Upper lobe of left lung (tissue), 6 donors: ENCODE measurements at regions not wholly inside any gene's neighbourhood (a gene's known extent, or its start where the extent isn't known, plus 50 kb on each side); places are given as distances from the start of the nearest gene placed in this dataset.

Source experiments
- ATAC-seq, 2 donors: fragments of 200-7000 bp; cut with Tn5 transposase; one replicate each; pipeline ENCODE4 v1.9.1; 2022; ENCODE audit warnings: mild to moderate bottlenecking in 2 of 2, moderate library complexity in 2 of 2; ENCODE audit not compliant: low FRiP score in 2 of 2
- DNase-seq, 2 donors: peaks; one replicate each; pipeline ENCODE4 v3.0.0-alpha.2; 2019 to 2020
- H3K27ac ChIP-seq, 4 donors: fragments of 200-600 bp; sonication (generic); one replicate each; pipeline ENCODE4 v1.5.1; 2016 to 2019
- H3K27me3 ChIP-seq, 4 donors: fragments of 200-600 bp; sonication (generic); one replicate each; pipeline ENCODE4 v1.5.1; 2017 to 2019
- H3K36me3 ChIP-seq, 4 donors: fragments of 200-600 bp; sonication (generic); one replicate each; pipeline ENCODE4 v1.5.1; 2016 to 2019
- H3K4me1 ChIP-seq, 4 donors: fragments of 200-600 bp; sonication (generic); one replicate each; pipeline ENCODE4 v1.5.1; 2018 to 2019
- H3K4me3 ChIP-seq, 4 donors: fragments of 200-600 bp; sonication (generic); one replicate each; pipeline ENCODE4 v1.5.1; 2017 to 2019; ENCODE audit warnings: mild to moderate bottlenecking in 2 of 4, moderate library complexity in 1 of 4
- H3K9me3 ChIP-seq, 4 donors: fragments of 200-600 bp; sonication (generic); one replicate each; pipeline ENCODE4 v1.5.1; 2018 to 2019
- CTCF ChIP-seq, 6 experiments: fragments of 450-650 bp in 4 of 6; fragments of 200-600 bp in 2 of 6; sonication (generic) in 2 of 6; IDR thresholded peaks; one replicate each; pipeline ENCODE4 v1.5.1; 2016 to 2019; ENCODE audit warnings: antibody characterized with exemption in 6 of 6
- EP300 ChIP-seq, 4 donors: sonication (generic); formaldehyde crosslinking; IDR thresholded peaks; one replicate each; pipeline ENCODE4 v1.5.1; 2017; ENCODE audit warnings: antibody characterized with exemption in 4 of 4, control low read depth in 2 of 4
- POLR2A ChIP-seq, 4 donors: fragments of 450-650 bp; IDR thresholded peaks; one replicate each; pipeline ENCODE4 v1.5.1; 2016 to 2017; ENCODE audit warnings: antibody characterized with exemption in 4 of 4, mild to moderate bottlenecking in 2 of 4
- POLR2AphosphoS5 ChIP-seq, 2 donors: sonication (generic); formaldehyde crosslinking; IDR thresholded peaks; one replicate each; pipeline ENCODE4 v1.5.1; 2017; ENCODE audit warnings: antibody characterized with exemption in 2 of 2
- WGBS, 2 donors: methylation state at CpG; one replicate each; pipeline ENCODE4 v1.1.5; 2017 to 2018; 5-methylcytosine and 5-hydroxymethylcytosine counted together
- donor health status: DM: no; HTN: no; CAD: no; lungs with moderate emphysema.
- donor health status: DM: no; HTN: yes; CAD: no; lungs with severe emphysema.

- TF ChIP-seq POLR2AphosphoS5 (IDR thresholded peaks at IDR 0.05) (no peak), EP300 (IDR thresholded peaks at IDR 0.05) (no peak), CTCF (IDR thresholded peaks at IDR 0.05) (no peak), POLR2A (IDR thresholded peaks at IDR 0.05) (no peak)
- peaks cover 14 to 20% (median 17%) of the 10 kb centered on the region in 4 donors for H3K4me1 ChIP-seq
- DNase-seq (no peak), ATAC-seq (no peak)
- no peaks in the 10 kb centered on the region for H3K9me3 ChIP-seq
- 59 to 60% methylated on average over 10 of the region's 10 CpGs for WGBS, 2 donors
- no peak overlapping the region for H3K4me3 ChIP-seq
- no peak overlapping the region for H3K27ac ChIP-seq
- H3K27me3 ChIP-seq: no peaks in the 10 kb centered on the region
- H3K36me3 ChIP-seq: no peaks in the 10 kb centered on the region
Observed at GRCh38 chr9:130755377-130756007, 61.9 kb downstream of the EXOSC2 start.

- Histone ChIP-seq H3K4me1 (peaks cover 14 to 20% (median 17%) of the 10 kb centered on the region in 4 donors), H3K4me3 (no peak overlapping the region), H3K27ac (no peak overlapping the region), H3K27me3 (no peaks in the 10 kb centered on the region), H3K36me3 (no peaks in the 10 kb centered on the region), H3K9me3 (no peaks in the 10 kb centered on the region)
- 3% methylated on average over 2 of the region's 2 CpGs for WGBS, 2 donors
- TF ChIP-seq POLR2AphosphoS5 (IDR thresholded peaks at IDR 0.05) (no peak), POLR2A (IDR thresholded peaks at IDR 0.05) (no peak), CTCF (IDR thresholded peaks at IDR 0.05) (no peak)
- ATAC-seq (no peak), DNase-seq (no peak)
Observed at GRCh38 chr9:130756037-130756436, 62.5 kb downstream of the EXOSC2 start.

GRCh38 chr9:130756455-130757152 lies 63.0 kb downstream of the EXOSC2 start:
- Histone ChIP-seq H3K4me1 (peaks cover 14 to 20% (median 17%) of the 10 kb centered on the region in 4 donors), H3K27ac (no peak overlapping the region), H3K36me3 (no peaks in the 10 kb centered on the region), H3K27me3 (no peaks in the 10 kb centered on the region), H3K4me3 (no peak overlapping the region), H3K9me3 (no peaks in the 10 kb centered on the region)
- TF ChIP-seq EP300 (IDR thresholded peaks at IDR 0.05) (no peak), POLR2A (IDR thresholded peaks at IDR 0.05) (no peak), CTCF (IDR thresholded peaks at IDR 0.05) (no peak), POLR2AphosphoS5 (IDR thresholded peaks at IDR 0.05) (no peak)
- 63 to 69% methylated on average over 7 of the region's 7 CpGs for WGBS, 2 donors
- DNase-seq: no peak
- ATAC-seq: no peak

- no peak for ATAC-seq
- 63 to 72% methylated on average over 4 of the region's 4 CpGs for WGBS, 2 donors
Observed at GRCh38 chr9:130759738-130760137, 66.2 kb downstream of the EXOSC2 start.

More at GRCh38 chr9:130759738-130760137, 66.2 kb downstream of the EXOSC2 start:
- Histone ChIP-seq H3K27ac (no peak overlapping the region), H3K27me3 (no peaks in the 10 kb centered on the region), H3K36me3 (no peaks in the 10 kb centered on the region), H3K4me3 (no peak overlapping the region), H3K9me3 (no peaks in the 10 kb centered on the region), H3K4me1 (peaks cover 14 to 21% (median 19%) of the 10 kb centered on the region in 4 donors)
- no peak for TF ChIP-seq POLR2A (IDR thresholded peaks at IDR 0.05)
- no peak for TF ChIP-seq CTCF (IDR thresholded peaks at IDR 0.05)
- DNase-seq: no peak
